A549 (cell line): ENCODE measurements at regions not wholly inside any gene's neighbourhood (a gene's known extent, or its start where the extent isn't known, plus 50 kb on each side); places are given as distances from the start of the nearest gene placed in this dataset.

Source experiments
- ATAC-seq, 2 experiments: fragments of 200-7000 bp in 1 of 2; fragments of >200 bp in 1 of 2; cut with Nextera tagmentation in 1 of 2; cut with Tn5 transposase in 1 of 2; 3 replicates each; pipeline versions ENCODE4 v1.8.0 to v1.9.1; 2018 to 2020; ENCODE audit warnings: mild to moderate bottlenecking in 1 of 2, moderate library complexity in 1 of 2
- CTCF ChIA-PET: fragments of 300-600 bp; sonication (Branson Sonifier 250); formaldehyde crosslinking; extraction: SDS; loops from one replicate; lab custom pipeline; 2021; ENCODE audit warnings: antibody characterized with exemption, inconsistent platforms; lab: Yijun Ruan, JAX
- POLR2A ChIA-PET: fragments of 350-600 bp; formaldehyde crosslinking; extraction: SDS; loops from one replicate; lab custom pipeline; 2021; ENCODE audit warnings: antibody characterized with exemption, inconsistent platforms; lab: Yijun Ruan, JAX
- DNase-seq, 2 experiments: peaks; one replicate each; pipeline versions ENCODE4 v3.0.0 to v3.0.0-alpha.2; 2011 to 2016; ENCODE audit warnings: low read depth in 1 of 2, low spot score in 1 of 2
- FAIRE-seq: peaks from 2 replicates; lab custom pipeline; 2011; peaks lifted over from hg19 to GRCh38; lab: Jason Lieb, UNC
- H3K27ac ChIP-seq, 2 experiments: fragments of >200 bp; sonication (Bioruptor Twin); formaldehyde crosslinking; 3 replicates each; pipeline ENCODE4 v1.5.1; 2016 to 2017
- H3K4me1 ChIP-seq: fragments of >200 bp; sonication (Bioruptor Twin); formaldehyde crosslinking; 3 replicates; pipeline ENCODE4 v1.6.1; 2016
- H3K4me2 ChIP-seq: fragments of >200 bp; sonication (Bioruptor Twin); formaldehyde crosslinking; 3 replicates; pipeline ENCODE4 v1.6.1; 2016
- H3K4me3 ChIP-seq: fragments of >200 bp; sonication (Bioruptor Twin); formaldehyde crosslinking; 3 replicates; pipeline ENCODE4 v1.5.1; 2016
- H3K9me3 ChIP-seq: fragments of >200 bp; sonication (Bioruptor Twin); formaldehyde crosslinking; 3 replicates; pipeline ENCODE4 v1.6.1; 2016
- CBX2 ChIP-seq: fragments of 200-600 bp; sonication (generic); IDR thresholded peaks from 2 replicates; pipeline ENCODE4 v1.6.1; 2016; ENCODE audit warnings: low read depth, mild to moderate bottlenecking, borderline replicate concordance
- CEBPB ChIP-seq, 2 experiments: fragments of >200 bp in 1 of 2; sonication (Bioruptor Twin) in 1 of 2; formaldehyde crosslinking in 1 of 2; IDR thresholded peaks; 2 replicates each; pipeline ENCODE4 v1.6.1; 2012 to 2016
- CHD4 ChIP-seq: fragments of 200-600 bp; sonication (generic); IDR thresholded peaks from 2 replicates; pipeline ENCODE4 v1.6.1; 2016; ENCODE audit warnings: antibody characterized with exemption, mild to moderate bottlenecking, borderline replicate concordance
- EHF ChIP-seq: fragments of 250-450 bp; sonication (Bioruptor Pico); IDR thresholded peaks from 2 replicates; pipeline ENCODE4 v1.5.0; 2020; ENCODE audit warnings: mild to moderate bottlenecking
- GATA3 ChIP-seq: IDR thresholded peaks from 2 replicates; pipeline ENCODE4 v1.6.1; 2012; ENCODE audit warnings: borderline replicate concordance
- JUN ChIP-seq, 2 experiments: fragments of >200 bp; sonication (Bioruptor Twin); formaldehyde crosslinking; IDR thresholded peaks; 2 replicates in 1 of 2; 3 replicates in 1 of 2; pipeline ENCODE4 v1.6.1; 2016 to 2017
- MAZ ChIP-seq: fragments of 150-350 bp; IDR thresholded peaks from 2 replicates; pipeline ENCODE4 v1.6.1; 2014; ENCODE audit warnings: antibody characterized with exemption, low read depth, low read length, borderline replicate concordance
- MYC ChIP-seq: IDR thresholded peaks from 2 replicates; pipeline ENCODE4 v1.6.1; 2012; ENCODE audit warnings: mild to moderate bottlenecking, inconsistent platforms, low read length, improper control_type of control experiment, borderline replicate concordance
- NPAS2 ChIP-seq: fragments of 250-450 bp; sonication (Bioruptor Pico); IDR thresholded peaks from 2 replicates; pipeline ENCODE4 v1.8.0; 2022; ENCODE audit warnings: mild to moderate bottlenecking, moderate library complexity, borderline replicate concordance
- NR3C1 ChIP-seq: fragments of >200 bp; sonication (Bioruptor Twin); formaldehyde crosslinking; IDR thresholded peaks from 3 replicates; pipeline ENCODE4 v1.6.1; 2017
- PHF8 ChIP-seq: fragments of 200-600 bp; sonication (generic); IDR thresholded peaks from 2 replicates; pipeline ENCODE4 v1.6.1; 2016; ENCODE audit warnings: low read depth, mild to moderate bottlenecking, antibody characterized with exemption, moderate library complexity, borderline replicate concordance
- RAD21 ChIP-seq, 2 experiments: fragments of >200 bp in 1 of 2; sonication (Bioruptor Twin) in 1 of 2; formaldehyde crosslinking in 1 of 2; IDR thresholded peaks in 1 of 2; conservative IDR thresholded peaks in 1 of 2; 2 replicates in 1 of 2; 3 replicates in 1 of 2; pipeline ENCODE4 v1.6.1; 2012 to 2018; ENCODE audit warnings: inconsistent platforms in 1 of 2
- RARB ChIP-seq: fragments of 250-450 bp; sonication (Bioruptor Pico); IDR thresholded peaks from 2 replicates; pipeline ENCODE4 v1.8.0; 2021; ENCODE audit warnings: mild to moderate bottlenecking, moderate library complexity
- RCOR1 ChIP-seq: fragments of 150-350 bp; IDR thresholded peaks from 2 replicates; pipeline ENCODE4 v1.6.1; 2014; ENCODE audit warnings: antibody characterized with exemption, low read length, low read depth
- REST ChIP-seq: fragments of 200-600 bp; sonication (generic); IDR thresholded peaks from 2 replicates; pipeline ENCODE4 v1.6.1; 2016; ENCODE audit warnings: antibody characterized with exemption, mild to moderate bottlenecking, moderate library complexity
- RFX5 ChIP-seq: fragments of 450-650 bp; IDR thresholded peaks from 2 replicates; pipeline ENCODE4 v1.7.1; 2014; ENCODE audit warnings: antibody characterized with exemption, mild to moderate bottlenecking, moderate library complexity
- RNF2 ChIP-seq: fragments of 200-600 bp; sonication (generic); IDR thresholded peaks from 2 replicates; pipeline ENCODE4 v1.6.1; 2016; ENCODE audit warnings: low read depth, mild to moderate bottlenecking, antibody characterized with exemption, moderate library complexity, borderline replicate concordance
- SMC3 ChIP-seq: fragments of >200 bp; sonication (Bioruptor Twin); formaldehyde crosslinking; IDR thresholded peaks from 3 replicates; pipeline ENCODE4 v1.6.1; 2018; ENCODE audit warnings: inconsistent platforms
- ZNF302 ChIP-seq: fragments of 250-450 bp; sonication (Bioruptor Pico); IDR thresholded peaks from 2 replicates; pipeline ENCODE4 v1.9.0; 2021; ENCODE audit warnings: inconsistent platforms, mild to moderate bottlenecking, moderate library complexity
- WGBS: methylation state at CpG from one replicate; pipeline ENCODE4 v1.1.6; 2017; ENCODE audit errors: missing lambda C conversion rate; 5-methylcytosine and 5-hydroxymethylcytosine counted together
- TF ChIP-seq, protein P1 (sequence below): fragments of 250-450 bp; sonication (Bioruptor Pico); IDR thresholded peaks from 2 replicates; pipeline ENCODE4 v1.5.0; 2021; ENCODE audit warnings: mild to moderate bottlenecking, moderate library complexity, borderline replicate concordance
- TF ChIP-seq, protein P2 (sequence below): IDR thresholded peaks from 2 replicates; pipeline ENCODE4 v1.6.1; 2012
- TF ChIP-seq, protein P3 (sequence below): fragments of 150-350 bp; IDR thresholded peaks from 2 replicates; pipeline ENCODE4 v1.6.1; 2014; ENCODE audit warnings: low read depth, mild to moderate bottlenecking, low read length

GRCh38 chr10:3292636-3293035 is 120.1 kb upstream of the PITRM1 start:
- no peak overlapping the region for H3K4me3 ChIP-seq
- no peaks in the 10 kb centered on the region for H3K9me3 ChIP-seq
- no peak overlapping the region for H3K27ac ChIP-seq
- H3K4me2 ChIP-seq, result no peak overlapping the region
- POLR2A ChIA-PET, result no interaction called here
- WGBS, result 87% methylated on average over 8 of the region's 8 CpGs
- no peak for TF ChIP-seq RFX5
- no peak for TF ChIP-seq CEBPB (IDR thresholded peaks at IDR 0.05)
- no peak for TF ChIP-seq SMC3
- no peak for TF ChIP-seq EHF (CRISPR knock-in tag)
- TF ChIP-seq, protein P1, sequence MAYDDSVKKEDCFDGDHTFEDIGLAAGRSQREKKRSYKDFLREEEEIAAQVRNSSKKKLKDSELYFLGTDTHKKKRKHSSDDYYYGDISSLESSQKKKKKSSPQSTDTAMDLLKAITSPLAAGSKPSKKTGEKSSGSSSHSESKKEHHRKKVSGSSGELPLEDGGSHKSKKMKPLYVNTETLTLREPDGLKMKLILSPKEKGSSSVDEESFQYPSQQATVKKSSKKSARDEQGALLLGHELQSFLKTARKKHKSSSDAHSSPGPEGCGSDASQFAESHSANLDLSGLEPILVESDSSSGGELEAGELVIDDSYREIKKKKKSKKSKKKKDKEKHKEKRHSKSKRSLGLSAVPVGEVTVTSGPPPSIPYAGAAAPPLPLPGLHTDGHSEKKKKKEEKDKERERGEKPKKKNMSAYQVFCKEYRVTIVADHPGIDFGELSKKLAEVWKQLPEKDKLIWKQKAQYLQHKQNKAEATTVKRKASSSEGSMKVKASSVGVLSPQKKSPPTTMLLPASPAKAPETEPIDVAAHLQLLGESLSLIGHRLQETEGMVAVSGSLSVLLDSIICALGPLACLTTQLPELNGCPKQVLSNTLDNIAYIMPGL (CRISPR knock-in tag), result no peak
- no peak for TF ChIP-seq MAZ
- no peak for TF ChIP-seq CBX2
- TF ChIP-seq RNF2, result no peak
- no peak for TF ChIP-seq NR3C1
- no peak for TF ChIP-seq NPAS2 (CRISPR knock-in tag)
- TF ChIP-seq CHD4, result no peak
- TF ChIP-seq, protein P2, sequence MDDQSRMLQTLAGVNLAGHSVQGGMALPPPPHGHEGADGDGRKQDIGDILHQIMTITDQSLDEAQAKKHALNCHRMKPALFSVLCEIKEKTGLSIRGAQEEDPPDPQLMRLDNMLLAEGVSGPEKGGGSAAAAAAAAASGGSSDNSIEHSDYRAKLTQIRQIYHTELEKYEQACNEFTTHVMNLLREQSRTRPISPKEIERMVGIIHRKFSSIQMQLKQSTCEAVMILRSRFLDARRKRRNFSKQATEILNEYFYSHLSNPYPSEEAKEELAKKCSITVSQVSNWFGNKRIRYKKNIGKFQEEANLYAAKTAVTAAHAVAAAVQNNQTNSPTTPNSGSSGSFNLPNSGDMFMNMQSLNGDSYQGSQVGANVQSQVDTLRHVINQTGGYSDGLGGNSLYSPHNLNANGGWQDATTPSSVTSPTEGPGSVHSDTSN, result no peak
- TF ChIP-seq, protein P3, sequence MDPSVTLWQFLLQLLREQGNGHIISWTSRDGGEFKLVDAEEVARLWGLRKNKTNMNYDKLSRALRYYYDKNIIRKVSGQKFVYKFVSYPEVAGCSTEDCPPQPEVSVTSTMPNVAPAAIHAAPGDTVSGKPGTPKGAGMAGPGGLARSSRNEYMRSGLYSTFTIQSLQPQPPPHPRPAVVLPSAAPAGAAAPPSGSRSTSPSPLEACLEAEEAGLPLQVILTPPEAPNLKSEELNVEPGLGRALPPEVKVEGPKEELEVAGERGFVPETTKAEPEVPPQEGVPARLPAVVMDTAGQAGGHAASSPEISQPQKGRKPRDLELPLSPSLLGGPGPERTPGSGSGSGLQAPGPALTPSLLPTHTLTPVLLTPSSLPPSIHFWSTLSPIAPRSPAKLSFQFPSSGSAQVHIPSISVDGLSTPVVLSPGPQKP, result no peak
- no peak for TF ChIP-seq MYC
- TF ChIP-seq PHF8, result no peak
- no peak for TF ChIP-seq RCOR1
- TF ChIP-seq JUN (IDR thresholded peaks at IDR 0.05), result no peak
- TF ChIP-seq, all 56 proteins: peak for 0
- FAIRE-seq (no peak), DNase-seq (no peak), ATAC-seq (no peak)
- CTCF ChIA-PET, result interaction anchor here (0.9 to 1.3 kb wide), 2 partner anchors 29 to 175 kb away, joined by 4 read pairs; no protein-coding TSS in a partner anchor
- peaks cover 16% of the 10 kb centered on the region for H3K4me1 ChIP-seq

- Histone ChIP-seq H3K4me2 (no peak overlapping the region), H3K27ac (no peak overlapping the region), H3K9me3 (no peaks in the 10 kb centered on the region), H3K4me1 (peaks cover 16% of the 10 kb centered on the region), H3K4me3 (no peak overlapping the region)
- TF ChIP-seq RAD21 (conservative IDR thresholded peaks at IDR 0.05 in 1 of 2, IDR thresholded peaks at IDR 0.05 in 1 of 2) (no peak), CHD4 (no peak), GATA3 (no peak), ZNF302 (no peak), REST (no peak), RARB (CRISPR knock-in tag) (no peak)
- POLR2A ChIA-PET, result no interaction called here
- CTCF ChIA-PET, result interaction anchor here (0.6 to 1.0 kb wide), 2 partner anchors 20 to 188 kb away, joined by 3 to 4 read pairs; no protein-coding TSS in a partner anchor
- WGBS, result 69% methylated on average over 11 of the region's 12 CpGs
- ATAC-seq, result no peak
- no peak for DNase-seq
- FAIRE-seq, result no peak
Measured at GRCh38 chr10:3290550-3290949, 118.0 kb upstream of the PITRM1 start.
